NOMO-1 (cell line): ENCODE measurements at regions not wholly inside any gene's neighbourhood (a gene's known extent, or its start where the extent isn't known, plus 50 kb on each side); places are given as distances from the start of the nearest gene placed in this dataset.

Experiments
- DNase-seq, 2 experiments: peaks; one replicate each; lab custom pipeline; 2025; ENCODE audit not compliant: unreplicated experiment in 2 of 2; lab: John Stamatoyannopoulos, UW

GRCh38 chr4:23355258-23355657 lies 534.6 kb downstream of the PPARGC1A start:
- DNase-seq: no peak

DNA sequence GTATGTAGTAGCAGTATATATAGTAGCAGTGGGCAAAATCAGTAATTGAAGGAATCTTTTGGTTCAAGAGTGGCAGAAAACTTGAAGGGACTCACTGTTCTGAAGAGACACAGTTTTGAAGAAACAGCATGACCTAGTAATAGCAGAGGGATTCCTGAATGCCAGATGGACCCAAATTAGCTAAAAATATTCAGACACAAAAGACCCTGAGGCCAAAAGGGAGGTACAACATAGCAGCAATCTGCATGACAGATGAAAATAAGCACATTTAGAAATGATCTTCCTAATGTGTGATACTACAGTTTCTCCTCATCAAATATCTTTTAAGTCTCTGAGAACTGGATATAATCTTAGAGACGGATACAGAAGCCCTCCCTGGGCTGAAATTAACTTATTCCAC lies 536.6 kb downstream of the PPARGC1A start:
- no peak for DNase-seq

GRCh38 chr4:23348789-23349498 lies 540.9 kb downstream of the PPARGC1A start:
- no peak for DNase-seq

DNA sequence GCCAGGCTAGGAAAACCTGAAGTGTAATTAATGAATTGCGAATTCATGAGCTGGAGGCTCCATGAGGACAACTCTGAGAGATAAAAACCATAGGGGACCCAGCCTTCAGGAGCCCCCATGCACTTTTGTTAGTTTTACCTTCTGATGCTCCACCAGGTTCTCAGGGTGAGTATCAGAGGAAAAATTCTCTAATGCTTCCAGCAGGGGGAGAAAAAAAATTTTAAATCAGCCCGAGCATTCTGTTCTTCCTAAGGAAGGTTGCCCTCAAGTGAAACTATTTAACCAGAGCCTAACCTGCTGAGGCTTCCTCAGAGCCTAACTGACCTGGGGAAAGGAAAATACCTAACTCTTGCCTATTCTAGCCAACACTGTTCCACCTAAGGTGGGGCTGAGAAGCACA lies 552.6 kb downstream of the PPARGC1A start:
- no peak for DNase-seq

- DNase-seq: peak; percentile 98 to 99
Observed at GRCh38 chr4:23333946-23334878, 555.6 kb downstream of the PPARGC1A start.

GRCh38 chr4:23333556-23333945 lies 556.3 kb downstream of the PPARGC1A start:
- DNase-seq: peak in 1 of 2 experiments; percentile 65

GRCh38 chr4:23332313-23332712 lies 557.5 kb downstream of the PPARGC1A start:
- DNase-seq: no peak

DNA sequence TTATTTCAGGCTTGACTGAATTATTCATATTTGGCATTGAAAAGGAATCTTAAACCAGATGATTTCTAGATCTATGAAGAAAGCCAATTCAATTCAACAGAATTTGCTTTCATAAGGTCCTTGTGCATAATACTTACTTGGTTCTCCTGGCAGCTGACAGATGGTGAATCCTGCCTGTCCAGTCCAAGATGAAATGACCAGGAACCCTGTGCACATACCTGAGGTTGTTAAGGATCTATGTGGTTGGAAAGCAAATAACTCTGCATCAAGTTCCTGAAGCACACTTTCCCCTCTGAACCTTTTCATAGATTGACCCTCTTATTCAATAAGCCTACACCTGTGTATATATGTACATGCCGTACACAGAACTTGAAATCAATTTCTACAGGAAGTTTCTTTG lies 562.7 kb downstream of the PPARGC1A start:
- no peak for DNase-seq

- DNase-seq: peak; percentile 41 to 78
Observed at GRCh38 chr4:23324021-23324690, 565.7 kb downstream of the PPARGC1A start.

- no peak for DNase-seq
Observed at GRCh38 chr4:23323436-23323835, 566.4 kb downstream of the PPARGC1A start.

GRCh38 chr4:23322732-23323131 lies 567.1 kb downstream of the PPARGC1A start:
- no peak for DNase-seq

- DNase-seq: no peak
Observed at GRCh38 chr4:23320931-23321587, 568.8 kb downstream of the PPARGC1A start.

- DNase-seq: no peak
Observed at GRCh38 chr4:23312686-23313085, 577.2 kb downstream of the PPARGC1A start.

DNA sequence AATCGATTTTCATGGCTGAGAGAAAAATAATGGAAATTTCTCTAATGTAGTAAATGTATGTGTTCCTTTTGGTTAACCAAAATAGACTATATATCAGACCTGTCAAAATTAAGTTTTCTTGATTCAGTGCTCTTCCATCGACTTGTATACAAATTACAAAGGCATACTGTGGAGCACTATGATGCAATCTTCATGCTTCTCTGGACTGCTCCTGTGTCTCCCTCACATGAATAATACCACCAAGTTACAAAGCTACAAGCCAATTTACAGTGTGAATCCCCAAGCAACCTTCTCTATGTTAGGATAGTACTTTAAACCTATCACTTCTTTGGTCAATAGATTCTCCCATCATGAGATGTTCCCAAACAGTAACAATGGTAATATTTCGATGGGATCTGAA lies 577.9 kb downstream of the PPARGC1A start:
- no peak for DNase-seq

GRCh38 chr4:23305026-23305425 lies 584.8 kb downstream of the PPARGC1A start:
- peak in 1 of 2 experiments; percentile 14 for DNase-seq

DNA sequence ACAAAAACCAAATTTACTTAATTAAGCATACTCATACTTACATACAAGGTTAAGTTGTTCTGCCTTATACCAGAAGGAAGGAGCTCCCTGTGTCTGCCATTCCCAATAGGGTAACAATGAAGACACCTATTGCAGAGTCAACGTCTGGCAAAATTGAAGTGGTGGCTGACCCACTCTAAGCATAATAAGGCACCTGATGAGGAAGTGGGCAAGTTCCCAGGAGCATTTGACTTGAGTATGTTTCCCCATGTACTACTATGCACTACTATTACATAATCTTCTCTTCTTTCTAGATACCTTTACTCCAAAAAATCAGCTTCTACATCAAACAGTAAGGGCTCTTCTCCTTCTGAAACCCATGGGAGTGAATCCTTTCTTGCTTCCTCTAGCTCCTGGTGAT lies 591.5 kb downstream of the PPARGC1A start:
- DNase-seq: peak in 1 of 2 experiments; percentile 10

GRCh38 chr4:23297327-23297726 lies 592.5 kb downstream of the PPARGC1A start:
- no peak for DNase-seq

- no peak for DNase-seq
Observed at GRCh38 chr4:23291139-23291538, 598.4 kb downstream of the GBA3 start.

DNA sequence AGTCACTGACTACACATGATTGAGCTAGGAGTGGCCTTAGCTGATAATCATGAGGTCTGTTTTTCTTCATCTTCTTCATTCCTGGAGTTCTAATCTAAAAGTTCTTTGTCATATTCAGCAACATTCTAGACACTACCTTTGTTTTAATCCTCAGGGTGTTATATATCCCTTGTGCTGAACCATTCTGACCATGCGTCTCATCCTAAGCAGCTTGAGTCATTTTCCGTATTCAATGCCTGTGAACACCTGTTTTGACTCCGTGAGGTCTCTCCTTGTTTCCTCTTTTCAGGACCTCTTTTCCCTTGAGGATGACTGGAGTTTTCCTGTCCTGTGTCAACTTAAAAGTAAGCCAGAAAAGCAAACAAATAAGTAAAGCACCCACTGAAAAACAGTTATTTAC lies 597.9 kb downstream of the GBA3 start:
- DNase-seq: no peak

GRCh38 chr4:23279377-23279986 lies 586.7 kb downstream of the GBA3 start:
- DNase-seq: peak in 1 of 2 experiments; percentile 37
